GM21576 (cell line): ENCODE measurements at regions not wholly inside any gene's neighbourhood (a gene's known extent, or its start where the extent isn't known, plus 50 kb on each side); places are given as distances from the start of the nearest gene placed in this dataset.

ENCODE experiments used
- ATAC-seq: cut with Tn5 transposase; IDR thresholded peaks from one replicate; pipeline ENCODE4 v1.9.1; 2021; ENCODE audit warnings: mild to moderate bottlenecking, moderate library complexity; ENCODE audit not compliant: unreplicated experiment

DNA sequence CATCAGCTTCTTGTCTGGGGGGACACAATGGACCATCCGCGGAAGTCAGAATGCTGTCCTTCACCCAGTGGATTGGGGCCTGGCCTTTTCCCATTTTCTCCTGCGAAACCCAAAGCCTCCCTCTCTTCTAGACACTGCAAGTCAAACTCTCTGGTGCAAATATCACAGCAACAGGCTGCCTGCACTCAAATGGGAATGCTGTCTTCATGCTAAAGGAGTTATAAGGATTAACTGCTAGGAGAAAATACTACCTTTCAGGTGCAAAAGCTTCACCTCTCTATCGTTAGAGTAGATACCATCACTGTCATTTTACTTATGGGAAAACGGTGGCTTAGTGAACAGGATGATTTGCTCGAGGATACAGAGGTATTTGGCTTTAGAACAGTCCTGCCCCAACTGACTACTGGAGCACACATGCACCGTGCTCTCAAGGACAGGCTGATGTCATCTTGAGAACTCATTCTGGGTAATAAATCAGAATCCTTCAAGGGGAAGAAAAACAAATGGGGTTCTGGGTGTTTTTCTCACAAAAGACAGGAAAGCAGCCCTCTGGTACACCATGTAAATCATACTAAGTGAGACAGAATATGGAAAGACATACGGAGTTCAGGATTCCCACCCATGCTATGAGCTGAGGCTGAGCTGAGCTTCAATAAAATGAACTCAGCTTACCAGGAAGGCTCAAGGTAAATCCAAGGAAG lies 100.9 kb downstream of the SAMD9 start:
- ATAC-seq = no peak

DNA sequence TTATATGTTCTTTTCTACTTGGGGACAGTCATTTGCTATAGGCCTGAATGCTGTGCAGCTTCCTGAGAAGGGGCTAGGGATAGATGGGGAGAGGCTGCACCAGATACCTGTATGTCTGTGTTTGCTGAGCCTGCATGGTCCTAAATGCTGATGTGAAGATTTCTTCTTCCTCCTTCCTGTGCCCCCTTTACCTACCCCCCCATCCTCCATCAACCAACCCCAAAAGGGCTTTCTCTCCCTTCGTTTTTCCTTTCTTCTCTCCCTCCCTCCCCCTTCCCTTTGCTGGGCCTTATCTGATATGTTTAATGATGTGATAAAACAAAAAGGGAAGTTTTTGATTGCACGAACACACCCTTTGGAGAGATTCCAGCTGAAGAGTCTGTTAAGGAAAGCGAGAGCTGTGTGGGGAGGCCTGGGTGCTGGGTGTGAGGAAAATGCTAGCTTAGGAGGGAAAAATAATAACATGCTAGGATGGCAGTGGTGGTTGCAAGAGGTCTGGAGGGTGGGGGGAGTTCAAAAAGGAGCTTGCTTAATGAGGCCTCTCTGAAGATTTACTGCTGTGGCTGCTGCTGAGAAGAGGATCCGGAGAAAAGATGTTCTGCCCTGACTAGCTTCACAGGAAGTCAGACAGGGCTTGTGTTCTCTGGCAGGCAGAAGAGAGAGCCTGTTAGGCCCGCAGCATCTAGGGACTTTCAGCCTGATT lies 101.8 kb downstream of the SAMD9 start:
- no peak for ATAC-seq

DNA sequence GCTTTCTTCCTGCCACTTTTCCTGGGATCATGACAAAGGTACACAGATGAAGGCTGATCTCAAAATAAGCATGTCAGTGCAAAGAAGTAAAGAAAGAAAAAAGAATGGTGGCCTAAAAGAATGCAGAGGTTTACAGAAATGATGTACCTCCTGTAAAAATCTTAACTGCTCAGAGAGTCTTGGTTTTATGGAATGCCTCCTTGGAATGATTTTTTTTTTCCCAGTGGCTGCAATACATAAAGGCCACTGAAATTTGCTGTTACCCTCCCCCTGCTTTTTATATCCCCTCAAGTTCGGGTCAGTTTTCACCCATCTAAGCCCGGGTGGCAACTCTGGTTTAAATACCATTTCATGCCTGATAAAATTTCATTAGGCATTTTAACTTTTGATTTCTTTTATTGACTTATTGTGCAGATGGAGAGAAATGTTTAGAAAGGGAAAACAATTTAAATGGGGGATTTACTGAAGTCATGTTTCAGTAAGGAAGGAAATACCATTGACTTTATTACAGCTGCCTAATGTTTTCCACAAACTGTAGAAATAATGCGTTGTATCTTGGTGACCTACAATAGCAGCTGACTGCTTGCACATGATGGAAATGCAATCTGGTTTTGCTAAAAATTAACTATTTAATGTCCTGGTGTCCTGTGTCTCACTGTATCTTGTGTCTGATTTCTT lies 102.5 kb downstream of the SAMD9 start:
- ATAC-seq = no peak

DNA sequence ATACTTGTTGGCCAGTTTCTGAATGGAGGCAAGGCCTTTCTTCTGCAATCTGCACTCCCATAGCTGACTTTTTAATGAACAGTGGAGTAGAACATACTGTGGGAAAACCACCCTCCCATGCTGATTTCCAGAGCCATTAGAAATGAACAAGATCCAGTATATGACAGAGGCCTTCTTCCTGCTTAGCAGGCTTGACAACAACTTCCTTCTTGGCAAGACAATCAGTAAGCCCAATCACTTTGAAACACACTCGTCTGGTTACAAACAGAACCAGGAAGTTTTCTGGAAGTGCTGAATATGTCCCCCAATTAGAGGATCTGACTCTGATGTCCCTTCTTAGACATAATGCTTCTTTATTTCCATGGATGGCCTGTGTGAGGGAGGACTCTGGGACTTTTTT lies 103.4 kb downstream of the SAMD9 start:
- ATAC-seq = no peak

DNA sequence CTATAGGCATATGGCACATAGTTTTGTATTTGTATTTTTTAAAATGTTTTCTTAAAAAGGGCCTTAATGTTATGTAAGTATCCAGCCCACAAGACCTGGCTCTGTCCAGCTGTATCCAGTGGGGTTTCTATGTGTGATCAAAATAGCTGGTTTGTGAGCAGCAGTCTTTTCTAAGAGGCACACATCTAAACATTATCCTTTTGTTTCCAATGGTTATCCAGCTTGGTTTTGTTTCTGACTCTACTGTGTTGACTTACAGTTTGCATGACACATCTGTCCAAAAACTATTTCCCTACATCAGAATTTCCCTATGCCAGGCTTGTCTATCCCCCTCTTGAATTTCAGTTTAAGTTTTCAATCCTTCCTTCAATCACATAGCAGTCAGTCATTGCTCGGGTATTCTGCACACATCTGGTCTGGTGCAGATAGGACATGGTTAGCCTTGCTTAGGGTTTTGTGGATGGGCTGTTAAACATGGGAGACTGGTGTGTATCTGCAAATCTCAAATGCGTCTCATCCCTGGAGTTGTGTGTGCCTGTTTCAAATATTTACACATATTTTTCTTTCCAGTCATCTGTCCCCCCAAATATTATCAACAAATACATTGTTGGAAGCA lies 104.2 kb downstream of the SAMD9 start:
- ATAC-seq = no peak

DNA sequence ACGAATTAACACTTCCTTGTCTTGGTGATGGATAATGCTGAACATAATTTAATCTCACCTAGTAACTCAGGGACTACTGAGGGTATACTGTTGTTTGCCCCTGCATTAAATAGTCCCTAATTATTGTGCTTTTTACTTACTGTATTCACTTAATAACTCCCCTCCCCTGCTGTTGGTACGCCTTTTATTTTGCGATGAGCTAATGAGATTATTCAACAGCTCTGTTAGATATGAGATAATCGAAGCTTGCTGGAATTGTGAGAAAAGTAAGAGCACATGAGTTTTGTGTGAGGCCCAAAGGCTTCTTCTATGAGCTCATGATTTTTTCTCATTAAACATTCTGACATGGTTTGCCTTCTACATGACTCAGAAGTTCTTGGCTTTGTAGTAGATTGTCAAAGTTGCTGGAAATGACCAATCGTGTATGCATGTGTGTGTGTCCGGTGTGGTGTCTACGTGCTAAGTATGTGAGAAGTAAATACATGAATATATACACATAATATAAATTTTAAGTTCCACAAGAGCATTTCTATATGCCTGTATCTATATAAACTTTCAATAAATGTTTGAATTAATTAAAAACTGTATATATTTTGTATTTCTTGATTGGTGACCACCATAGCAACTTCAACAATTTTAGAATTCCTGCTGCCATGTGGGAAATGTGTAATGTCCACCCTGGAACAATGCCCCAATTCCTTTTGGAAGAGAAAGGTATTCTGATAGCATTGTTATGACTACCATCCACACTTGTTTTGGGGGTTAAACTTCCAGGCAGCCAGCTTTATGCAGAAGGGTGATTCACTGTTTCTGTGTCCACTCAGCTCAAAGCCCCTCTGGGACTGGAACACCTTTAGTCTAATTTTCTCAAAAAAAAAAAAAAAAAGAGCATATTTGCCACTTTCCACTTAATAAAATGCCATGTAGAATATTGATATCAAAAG lies 106.2 kb downstream of the SAMD9 start:
- ATAC-seq = no peak

DNA sequence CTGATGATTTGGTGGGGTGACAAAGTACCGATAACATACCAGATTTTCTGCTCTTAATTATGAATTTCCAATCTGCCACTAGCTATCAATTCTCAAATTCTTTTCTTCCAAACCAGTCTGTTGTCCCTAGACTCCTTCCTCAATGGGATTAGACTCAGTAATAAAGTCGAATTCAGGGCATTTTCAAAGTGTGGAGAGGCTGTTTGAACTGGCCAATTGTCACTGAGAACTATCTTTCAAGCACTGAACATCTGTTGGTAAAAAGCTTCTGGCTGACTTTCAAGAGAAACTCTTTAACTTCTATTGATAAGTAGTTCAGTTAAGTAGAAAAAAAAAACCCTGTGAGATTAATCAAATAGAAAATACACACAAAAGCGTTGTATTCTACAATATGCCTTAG lies 108.9 kb downstream of the SAMD9 start:
- no peak for ATAC-seq

DNA sequence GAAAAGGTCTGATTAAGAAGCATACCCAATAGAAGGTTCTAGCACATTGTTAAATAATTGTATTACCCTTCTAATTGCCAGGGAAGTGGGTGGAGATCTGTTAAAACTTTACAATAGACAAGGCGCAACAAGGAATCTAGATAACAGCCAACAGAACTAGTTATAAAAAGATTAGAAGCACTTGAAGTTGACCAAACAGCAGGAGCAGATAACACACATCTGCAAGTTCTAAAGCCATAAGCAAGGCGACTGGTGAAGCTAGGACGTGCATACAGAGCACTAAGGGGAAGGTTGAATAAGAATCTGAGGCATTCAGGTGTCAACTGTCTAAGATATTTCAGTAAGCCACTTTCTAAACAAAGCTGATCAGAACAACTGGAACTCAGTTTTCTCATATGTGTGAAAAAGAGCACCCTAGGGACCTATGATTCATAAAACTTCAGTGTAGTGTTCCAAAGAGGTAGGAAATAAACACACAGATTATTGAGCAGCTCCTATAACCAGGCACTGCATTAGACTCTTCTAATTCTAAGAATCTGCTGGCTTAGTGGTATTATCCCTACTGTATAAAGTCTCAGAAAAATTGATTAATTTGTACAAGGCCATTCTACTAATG lies 111.2 kb downstream of the SAMD9 start:
- ATAC-seq = no peak

DNA sequence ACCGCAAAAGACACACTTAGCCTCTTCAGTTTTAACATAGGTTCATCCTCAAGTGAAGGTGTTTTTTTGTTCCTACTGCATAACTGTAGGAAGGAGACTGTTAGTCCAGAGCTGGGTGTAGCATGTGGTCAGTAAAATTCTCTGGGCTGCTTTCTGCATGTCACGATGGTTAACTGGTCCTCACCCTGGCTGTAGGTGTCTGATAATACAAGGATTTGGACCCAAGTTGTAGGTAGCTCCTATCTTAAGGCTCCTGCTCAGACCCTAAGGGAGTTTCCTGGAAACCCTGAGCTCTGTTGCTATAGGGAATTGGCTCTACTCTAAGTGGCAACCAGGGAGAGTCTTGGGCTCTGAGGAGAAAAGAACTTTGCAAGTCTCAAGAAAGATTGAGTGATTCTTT lies 112.9 kb downstream of the SAMD9 start:
- no peak for ATAC-seq

DNA sequence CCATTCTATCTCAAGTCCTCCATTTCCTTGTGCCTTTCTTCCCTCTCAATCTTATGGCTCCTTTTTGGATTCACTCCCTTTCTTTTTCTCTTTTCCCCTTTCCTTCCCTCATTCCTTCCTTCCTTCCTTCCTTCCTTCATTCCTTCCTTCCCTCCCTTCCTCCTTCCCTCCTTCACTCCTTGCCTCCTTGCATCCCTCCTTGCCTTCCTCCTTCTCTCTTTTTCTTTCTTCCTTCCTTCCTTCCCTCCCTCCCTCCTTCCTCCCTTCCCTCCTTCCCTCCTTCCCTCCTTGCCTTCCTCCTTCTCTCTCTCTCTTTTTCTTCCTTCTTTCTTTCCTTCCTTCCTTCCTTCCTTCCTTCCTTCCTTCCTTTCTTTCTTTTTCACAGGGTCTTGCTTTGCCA lies 120.1 kb downstream of the SAMD9 start:
- no peak for ATAC-seq

DNA sequence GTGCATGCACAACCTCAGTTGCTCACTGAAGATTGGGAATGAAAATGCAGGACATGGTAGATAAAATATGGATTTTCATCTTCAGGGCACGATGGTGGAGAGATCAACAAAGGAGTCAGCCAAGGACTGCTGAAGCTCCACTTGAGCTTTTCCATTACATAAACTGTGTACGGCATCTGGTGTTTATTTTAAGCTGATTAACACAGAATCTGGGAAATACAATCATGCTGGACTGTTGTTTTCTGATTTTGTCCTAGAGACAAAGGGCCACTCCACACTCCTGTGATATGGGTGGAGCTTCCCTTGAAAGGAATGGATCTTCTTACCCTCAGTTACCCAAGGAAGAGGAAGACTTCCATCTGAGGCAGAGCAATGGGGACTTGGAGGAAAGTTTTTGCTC lies 120.6 kb downstream of the SAMD9 start:
- ATAC-seq = no peak

DNA sequence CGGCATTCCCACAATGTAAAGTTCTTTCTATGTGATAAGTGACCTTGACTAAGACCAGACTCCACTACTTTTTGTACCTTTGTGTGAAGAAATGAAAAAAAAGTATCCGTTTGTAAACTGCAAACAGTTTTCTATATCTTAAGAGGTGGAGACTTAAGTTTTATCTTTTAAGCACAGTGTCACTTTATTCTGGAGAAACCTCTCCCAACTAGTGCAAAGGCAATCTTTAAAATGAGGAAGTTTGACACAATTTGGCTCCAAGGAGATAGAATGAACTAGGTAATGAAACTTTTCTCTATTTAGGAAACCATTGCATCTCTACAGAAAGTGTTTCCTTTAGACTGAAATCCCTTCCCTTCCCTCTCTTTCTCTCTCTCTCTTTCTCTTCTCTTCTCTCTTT lies 122.9 kb downstream of the SAMD9 start:
- ATAC-seq = no peak

DNA sequence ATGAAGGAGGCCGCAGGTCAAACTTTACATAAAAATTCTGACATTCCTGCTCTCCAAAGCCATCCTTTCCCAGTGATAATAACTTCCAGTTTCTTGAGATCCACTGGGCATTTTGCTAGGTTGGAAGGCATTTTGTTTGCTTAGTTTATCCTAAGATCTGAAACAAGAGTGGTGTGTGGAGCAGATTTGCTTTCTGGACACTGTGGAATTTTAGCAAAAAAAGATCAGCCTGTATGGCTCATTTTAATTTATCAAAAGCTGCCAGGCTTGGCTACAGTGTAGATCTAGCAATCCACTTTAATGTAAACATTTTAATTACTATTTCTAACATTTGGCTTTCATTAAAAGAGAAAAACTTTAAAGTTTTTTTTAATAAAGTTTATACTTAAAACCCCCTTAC lies 124.8 kb downstream of the SAMD9 start:
- ATAC-seq = no peak

DNA sequence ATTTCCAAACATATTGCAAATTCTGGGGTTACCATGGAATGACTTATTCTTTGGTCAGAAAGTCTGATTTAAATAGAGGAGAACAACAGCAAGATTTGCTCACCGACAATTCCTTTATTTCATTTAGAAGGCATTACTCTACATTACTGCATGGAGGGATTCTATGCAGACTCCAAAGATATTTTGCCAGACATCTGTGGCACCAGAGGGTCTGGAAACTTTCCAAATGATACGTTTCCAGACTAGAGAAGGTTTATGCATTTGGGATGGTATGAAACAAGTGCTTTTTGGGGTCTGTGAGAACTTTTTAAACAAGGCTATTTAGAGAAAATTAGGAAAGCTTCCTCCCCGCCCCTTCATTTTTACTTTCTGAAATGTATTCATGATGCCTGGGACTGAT lies 125.3 kb downstream of the SAMD9 start:
- ATAC-seq = no peak

DNA sequence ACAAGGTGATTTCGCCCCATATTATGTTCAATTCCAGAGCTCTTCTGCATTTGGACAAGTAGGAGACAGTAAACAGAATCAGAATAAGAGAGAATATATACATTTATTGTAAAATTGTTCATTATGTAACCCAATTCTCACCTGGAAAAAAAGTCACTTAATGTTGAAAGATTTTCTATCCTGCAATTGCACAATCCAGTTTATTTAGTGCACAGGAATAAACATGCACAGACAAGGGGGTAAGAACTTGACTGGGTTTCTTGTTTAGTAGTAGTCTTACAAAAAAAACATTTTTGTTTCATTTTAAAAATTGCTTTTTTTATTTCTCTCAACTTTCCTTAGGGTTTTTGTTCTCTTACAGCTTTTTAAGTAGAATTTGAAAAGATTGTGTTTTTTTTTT lies 126.6 kb downstream of the SAMD9 start:
- ATAC-seq = no peak

DNA sequence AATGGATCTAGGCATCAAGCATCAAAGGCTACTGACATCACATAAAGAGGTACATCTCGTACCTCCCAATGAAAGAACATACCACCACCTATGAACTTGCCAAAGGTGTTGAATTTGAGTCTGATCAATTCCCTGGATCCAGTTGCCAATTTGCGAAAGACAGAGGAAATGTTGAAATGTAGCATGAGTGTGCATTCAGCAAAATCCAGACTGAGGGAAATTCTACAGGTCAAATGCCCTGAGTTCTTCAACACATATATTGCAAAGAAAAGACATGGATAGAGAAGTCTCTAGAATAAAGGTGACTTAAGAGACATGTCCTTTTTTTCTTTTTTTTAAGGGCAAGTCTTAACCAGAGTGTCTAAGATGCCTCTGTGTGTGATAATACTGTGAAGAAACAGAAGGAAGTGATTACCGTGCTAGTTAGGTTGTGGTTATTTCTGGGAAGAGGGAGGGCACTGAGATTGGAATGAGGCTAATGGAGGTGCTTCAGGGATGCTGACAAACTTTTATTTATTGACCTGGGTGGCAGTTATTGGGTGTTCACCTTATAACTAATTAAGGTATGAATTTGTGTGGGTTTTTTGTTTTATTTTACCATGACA lies 128.7 kb downstream of the SAMD9 start:
- no peak for ATAC-seq

DNA sequence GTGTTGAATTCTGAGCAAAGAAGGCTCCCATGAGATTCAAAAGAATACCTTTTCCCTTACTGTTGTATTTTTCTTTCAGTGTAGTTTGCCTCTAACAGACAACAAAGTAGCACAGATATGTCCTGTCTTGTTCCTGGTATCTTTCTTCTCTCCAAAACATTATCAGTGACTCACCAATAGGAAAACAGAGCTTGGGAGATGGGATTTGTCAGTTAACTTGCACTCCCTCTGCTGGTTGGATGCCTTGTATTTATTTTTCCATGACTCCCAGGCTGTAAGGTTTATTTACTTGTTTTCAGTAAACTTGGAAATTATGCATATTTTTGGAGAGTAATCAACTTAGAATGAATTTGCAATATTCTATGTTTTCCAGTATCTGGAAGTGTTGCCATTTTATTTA lies 129.7 kb downstream of the SAMD9 start:
- no peak for ATAC-seq

DNA sequence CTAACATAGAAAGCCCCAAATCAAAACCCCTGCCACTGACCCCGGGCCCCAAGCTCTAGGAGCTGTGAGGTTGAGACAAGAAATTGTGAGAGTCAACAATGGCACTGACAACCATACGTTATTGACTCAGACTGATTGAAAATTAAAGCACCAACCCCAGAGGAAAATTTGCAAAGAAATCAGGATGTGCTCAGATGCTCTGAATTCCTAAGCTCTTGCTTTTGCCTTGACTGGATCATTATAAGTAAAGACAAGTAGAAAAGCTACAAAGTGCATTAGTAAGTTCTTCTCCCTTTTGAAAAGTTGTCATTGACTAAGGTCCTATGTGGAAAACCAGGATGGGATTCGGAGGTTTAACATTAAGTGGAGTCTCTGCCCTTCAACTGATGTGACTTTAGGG lies 130.2 kb downstream of the SAMD9 start:
- no peak for ATAC-seq

DNA sequence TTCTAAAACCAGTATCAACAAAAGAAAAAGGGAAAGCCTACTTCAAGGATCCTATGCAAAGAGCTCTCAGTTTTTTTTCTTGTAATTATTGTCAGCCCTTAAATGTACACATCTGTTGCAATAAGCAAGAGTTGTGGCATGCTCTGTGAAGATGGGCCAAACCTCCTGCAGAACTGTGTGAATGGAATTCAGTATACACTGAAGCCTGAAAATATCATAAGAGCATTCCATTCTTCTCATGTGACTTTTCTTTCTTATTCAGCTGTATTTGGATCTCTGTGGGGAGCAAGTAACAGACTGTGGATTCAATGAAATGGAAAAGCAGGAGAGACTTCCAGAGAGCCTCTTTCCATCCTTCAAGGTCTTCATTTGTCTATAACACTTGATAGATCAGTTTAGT lies 130.7 kb downstream of the SAMD9 start:
- no peak for ATAC-seq

DNA sequence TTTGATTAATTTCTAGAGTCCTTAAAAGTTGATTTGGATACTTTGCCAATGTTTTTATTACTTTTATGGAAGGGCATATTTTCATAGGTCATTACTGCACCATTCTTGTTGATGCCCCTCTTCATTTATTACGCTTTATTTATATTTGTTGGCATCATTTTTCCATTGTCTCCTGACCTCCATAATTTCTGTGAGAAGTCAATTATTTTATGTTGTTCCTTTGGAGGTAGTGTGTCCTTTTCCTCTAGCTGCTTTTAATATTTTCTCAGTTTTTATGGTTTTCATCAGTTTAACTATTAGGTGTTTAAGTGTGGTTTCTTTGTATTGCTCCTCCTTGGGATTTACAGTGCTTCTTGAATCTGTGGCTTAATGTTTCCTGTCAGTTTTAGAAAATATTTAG lies 134.9 kb downstream of the SAMD9 start:
- ATAC-seq = no peak
